GM18508 (cell line): ENCODE measurements at regions not wholly inside any gene's neighbourhood (a gene's known extent, or its start where the extent isn't known, plus 50 kb on each side); places are given as distances from the start of the nearest gene placed in this dataset.

Experiments
- ATAC-seq: cut with Tn5 transposase; IDR thresholded peaks from one replicate; pipeline ENCODE4 v1.9.1; 2021; ENCODE audit warnings: moderate number of reproducible peaks; ENCODE audit not compliant: insufficient read depth, unreplicated experiment

GRCh38 chr1:181142096-181142958 is 53.8 kb downstream of the IER5 start:
- peak; percentile 55 for ATAC-seq

GRCh38 chr1:181143102-181143859 is 54.8 kb downstream of the IER5 start:
- no peak for ATAC-seq

DNA sequence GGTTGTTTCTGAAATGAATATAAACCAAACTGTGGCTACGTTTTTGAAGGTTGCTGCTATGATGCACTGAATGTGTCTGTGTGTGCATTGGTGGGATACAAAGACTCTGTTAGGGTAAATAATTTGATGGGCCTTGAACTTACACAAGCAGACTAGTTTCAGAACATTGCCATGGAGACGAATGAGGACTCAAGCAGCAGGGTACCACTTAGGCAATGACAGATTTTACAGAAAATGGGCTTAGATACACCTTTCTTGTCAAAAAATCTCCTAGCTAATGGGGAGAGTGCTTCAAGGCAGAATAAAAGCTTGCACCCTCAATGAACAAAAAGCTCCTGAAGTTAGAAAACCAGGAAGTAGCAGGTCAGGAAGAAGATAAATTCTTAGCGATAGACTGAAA is 55.7 kb downstream of the IER5 start:
- ATAC-seq, result no peak

GRCh38 chr1:181148636-181149035 is 60.1 kb downstream of the IER5 start:
- ATAC-seq, result no peak

GRCh38 chr1:181149326-181150125 is 61.0 kb downstream of the IER5 start:
- peak; percentile 57 for ATAC-seq

DNA sequence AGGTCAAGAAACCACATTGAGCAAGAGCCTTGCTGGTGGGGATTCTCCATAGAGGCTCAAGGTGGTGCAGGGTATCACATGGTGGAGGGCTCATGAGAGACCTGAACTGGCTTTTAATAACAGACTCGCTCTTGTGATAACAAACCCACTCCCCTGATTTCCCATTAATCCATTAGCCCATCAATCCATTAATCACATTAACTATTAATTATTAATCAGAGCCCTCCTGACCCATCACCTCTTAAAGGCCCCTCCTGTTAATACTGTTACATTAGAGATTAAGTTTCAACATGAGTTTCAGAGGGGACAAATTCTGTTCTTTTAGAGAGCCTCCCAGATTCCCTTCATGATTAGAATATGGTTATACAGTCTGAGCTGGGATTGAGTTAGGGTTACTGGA is 61.8 kb downstream of the IER5 start:
- ATAC-seq, result no peak

GRCh38 chr1:181150842-181151241 is 62.3 kb downstream of the IER5 start:
- no peak for ATAC-seq

DNA sequence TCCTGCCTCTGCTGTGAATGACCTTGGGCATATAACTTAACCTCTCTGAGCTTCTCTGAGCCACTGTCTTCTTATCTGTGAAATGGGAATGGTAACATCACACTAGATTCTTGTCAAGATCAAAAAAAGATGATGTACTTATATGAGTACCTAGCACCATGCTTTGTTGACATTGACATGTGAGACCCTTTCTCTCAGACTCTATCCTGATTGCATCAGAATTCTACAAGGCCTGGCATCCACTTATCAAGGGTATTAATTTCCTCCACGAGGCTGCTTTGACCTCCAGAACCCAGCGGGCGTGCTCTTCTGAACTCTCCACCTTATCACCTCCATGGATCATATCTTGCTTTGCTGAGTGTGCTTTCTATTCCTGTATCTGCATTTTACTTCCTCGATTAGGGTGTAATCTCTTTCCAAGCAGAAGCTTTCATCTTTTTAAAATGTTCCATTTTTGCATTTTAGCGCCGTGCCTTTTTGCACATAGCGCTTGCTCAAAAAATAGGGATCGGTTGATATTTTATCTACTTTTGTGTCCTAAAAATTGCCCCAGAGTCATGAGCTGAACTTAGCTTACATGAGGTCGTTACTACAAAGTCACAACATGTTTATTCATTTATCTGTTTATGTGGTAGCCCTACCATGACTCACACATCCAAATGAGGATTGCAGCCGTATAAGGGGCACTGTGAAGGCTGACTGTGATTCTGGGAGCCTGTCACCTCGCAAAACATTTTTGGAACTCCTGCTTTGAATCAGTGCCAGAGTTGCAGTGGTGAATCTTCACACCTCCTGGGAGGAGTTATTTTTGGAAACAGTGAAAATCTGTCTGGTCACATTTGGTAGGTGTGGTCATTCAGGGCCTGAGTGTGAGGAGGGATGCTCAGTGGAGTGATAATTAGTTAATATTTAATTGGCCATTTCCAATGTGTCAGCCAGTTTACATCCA is 63.2 kb downstream of the IER5 start:
- ATAC-seq, result no peak

DNA sequence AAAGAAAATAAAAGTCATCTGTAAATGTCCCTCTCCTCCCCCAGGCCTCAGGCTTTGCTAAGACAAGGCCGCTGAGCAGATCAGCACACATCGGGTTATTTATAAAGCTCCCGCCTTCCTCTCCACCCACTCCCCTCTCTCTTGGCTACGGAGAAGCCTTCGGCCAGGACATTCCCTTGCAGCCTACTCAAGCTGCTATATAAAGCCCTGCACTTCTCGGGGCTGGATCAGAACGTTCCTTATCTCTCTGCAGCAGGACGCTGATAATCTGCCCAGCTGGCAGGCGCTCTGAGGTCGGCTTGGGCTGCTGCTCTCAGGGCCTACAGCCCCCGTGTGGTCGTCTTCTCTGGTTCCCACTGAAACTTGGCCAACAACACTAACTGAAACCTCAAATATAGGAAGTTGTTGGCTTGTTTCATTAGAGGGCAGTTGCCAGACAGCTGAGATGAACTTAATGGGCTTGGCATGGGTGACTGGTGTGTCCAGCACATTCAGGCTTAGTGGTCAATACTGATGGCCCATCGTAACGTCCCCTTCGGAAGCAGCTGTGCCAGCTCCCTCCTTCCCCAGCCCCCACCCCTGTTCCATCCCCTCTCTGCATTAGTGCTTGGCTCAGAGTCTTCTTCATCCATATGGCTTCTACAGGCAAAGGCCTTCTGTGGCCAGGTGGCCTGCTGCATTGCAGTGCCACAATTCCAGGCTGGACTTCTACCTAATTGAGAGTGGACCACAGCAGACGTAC is 64.6 kb downstream of the IER5 start:
- peak; percentile 36 for ATAC-seq

- no peak for ATAC-seq
Measured at GRCh38 chr1:181153634-181153961, 65.1 kb downstream of the IER5 start.

DNA sequence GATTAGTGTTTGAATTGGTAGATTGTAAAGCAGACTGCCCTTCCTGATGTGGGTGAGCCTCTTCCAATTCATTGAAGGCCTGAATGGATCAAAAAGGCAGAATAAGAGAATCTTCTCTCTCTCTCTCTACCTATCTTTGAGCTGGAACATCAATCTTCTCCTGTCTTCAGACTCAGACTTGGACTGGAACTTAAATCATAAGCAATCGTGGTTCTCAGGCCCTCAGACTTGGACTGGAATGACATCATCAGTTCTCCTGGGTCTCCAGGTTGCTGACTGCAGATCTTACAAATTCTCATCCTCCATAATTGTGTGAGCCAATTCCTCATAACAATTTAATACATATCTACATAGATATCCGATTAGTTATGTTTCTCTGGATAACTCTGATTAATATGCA is 66.8 kb downstream of the IER5 start:
- no peak for ATAC-seq

DNA sequence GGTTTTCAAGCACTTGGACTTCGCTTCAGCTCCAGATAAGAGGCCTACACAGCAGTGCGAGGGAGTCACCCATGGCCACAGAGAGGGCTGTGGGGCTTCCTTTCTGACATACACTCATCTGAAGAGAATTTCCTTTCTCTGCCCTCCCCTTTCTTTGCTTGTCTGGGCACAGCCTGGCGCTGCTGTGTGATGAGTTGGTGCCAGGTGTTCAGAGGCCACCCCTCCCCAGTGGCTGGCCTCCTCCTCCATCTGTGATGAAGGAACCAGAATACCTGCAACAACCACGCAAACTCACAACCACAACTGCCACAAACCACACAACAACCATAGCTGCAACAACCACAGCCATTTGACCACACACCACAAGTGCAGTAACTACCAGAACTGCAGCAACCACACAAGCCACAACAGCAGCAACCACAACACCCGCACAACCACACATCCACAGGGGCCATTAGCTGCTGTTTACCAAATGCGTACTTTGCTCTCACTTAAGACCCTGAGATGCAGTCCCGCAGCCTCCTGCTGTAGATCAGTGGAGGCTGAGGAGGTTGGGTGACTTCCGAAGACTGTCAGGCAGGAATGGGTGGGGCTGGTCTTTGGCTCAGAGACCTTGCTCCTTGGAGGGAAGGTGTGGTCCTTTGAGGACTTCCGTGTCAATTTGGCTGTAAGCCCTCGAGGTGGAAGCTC is 71.1 kb downstream of the IER5 start:
- no peak for ATAC-seq

GRCh38 chr1:181160322-181160721 is 71.8 kb downstream of the IER5 start:
- no peak for ATAC-seq

DNA sequence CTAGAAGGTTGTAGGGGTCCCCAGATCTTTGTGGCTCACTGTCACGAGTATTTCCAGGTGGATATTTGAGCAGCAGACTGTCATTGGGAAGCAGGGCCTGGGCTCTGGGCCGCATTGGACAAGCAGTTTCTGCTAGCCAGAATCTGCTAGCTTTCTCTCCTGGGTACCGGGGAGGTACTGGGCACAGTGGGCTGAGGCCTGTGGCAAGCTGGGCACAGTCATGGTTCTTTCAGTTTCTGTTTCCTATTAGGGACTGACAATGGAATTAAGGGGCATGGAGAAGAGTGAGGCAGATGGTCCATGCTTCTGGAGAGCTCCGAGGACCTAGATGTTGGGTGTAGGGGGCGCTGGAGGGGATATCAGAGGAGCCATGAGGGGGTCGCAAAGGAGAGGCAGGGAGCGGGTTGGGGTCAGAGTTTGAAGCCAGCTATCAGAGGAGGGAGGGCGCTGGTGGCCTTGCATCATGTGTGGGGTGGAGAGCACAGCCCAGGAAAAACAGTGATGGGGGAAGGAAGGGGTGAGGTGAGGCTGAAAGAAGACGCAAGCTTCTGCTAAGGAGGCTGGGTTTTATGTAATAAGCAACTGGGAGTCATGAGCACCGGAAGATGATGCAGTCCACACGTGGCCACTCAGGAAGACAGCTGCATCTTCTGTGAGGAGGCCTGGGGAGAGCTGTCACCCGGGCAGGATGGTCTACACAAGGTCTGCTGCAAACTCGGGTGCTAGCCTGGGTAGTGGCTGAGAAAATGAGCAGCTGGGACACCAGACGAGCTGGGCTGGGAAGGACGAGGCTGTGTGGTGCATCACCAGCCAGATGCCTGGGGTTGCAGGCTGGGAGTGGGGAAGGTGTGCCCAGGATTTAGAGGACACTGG is 72.7 kb downstream of the IER5 start:
- ATAC-seq, result no peak

GRCh38 chr1:181163662-181164061 is 75.2 kb downstream of the IER5 start:
- no peak for ATAC-seq

GRCh38 chr1:181166377-181167196 is 78.1 kb downstream of the IER5 start:
- ATAC-seq, result peak; percentile 91
